ENCODE measurements at regions not wholly inside any gene's neighbourhood (a gene's known extent, or its start where the extent isn't known, plus 50 kb on each side); places are given as distances from the start of the nearest gene placed in this dataset.
A peak's percentile ranks its signal among the peaks of the same experiment; 100 is the strongest.

DNA sequence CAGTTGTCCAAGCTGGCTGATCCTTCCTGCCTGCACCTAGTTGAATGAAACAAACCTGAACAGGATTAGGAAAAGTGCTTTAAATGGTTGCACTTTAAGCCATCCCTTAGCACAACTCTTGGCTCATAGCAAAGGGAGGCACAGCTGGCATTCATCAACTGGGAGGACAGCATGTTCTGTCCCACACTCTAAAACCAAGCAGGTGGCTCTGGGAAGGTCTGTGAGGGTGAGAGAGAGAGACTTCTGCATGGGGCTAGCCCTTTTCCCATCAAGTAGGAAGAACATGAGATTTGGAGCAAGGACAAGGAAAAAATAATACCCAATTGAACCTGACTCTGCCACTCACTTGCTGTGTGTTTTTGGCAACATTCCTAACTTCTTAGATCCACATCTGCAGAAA is 140.9 kb upstream of the CCL2 start:
- no peak for DNase-seq

GRCh38 chr17:34116306-34116705 is 138.8 kb upstream of the CCL2 start:
- DNase-seq: no peak

DNA sequence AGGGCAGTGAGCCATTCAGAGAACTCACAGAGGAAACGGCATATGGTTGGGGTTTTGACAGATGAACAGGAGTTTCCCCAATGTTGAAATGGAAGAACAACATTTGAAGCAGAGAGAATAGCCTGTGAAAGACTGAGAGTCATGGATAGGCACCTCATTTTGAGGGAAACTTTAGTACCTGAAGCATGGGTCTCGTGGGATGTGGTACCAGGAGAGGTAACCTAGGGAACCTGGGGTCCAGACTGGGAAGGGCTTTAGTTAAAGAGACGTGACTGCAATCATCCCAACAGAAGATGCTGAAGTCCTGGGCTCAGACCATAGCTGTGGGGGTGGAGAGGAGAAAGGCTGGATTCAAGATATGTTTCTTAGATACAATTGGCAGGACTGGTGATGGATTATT is 137.8 kb upstream of the CCL2 start:
- DNase-seq: no peak

GRCh38 chr17:34117811-34118210 is 137.3 kb upstream of the CCL2 start:
- no peak for DNase-seq

DNA sequence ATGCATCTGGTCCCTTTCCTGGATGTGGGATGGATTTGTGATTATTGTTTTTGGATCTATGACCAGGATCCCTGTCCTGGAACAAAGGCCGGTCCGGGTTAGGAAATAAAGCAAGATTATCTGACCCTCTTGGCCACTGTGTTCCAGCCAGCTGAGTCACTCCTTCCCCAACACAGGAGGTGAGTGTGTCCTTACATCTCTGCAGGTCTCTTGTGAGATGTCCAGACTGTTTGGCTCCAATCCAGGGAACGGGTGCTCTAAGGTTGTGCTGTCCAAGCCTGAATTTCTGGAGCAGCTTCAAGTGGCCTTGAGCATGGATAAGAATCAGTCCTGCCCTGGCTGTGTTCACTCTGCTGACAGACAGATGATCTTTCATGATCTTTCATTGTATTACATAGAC is 136.5 kb upstream of the CCL2 start:
- no peak for DNase-seq

DNA sequence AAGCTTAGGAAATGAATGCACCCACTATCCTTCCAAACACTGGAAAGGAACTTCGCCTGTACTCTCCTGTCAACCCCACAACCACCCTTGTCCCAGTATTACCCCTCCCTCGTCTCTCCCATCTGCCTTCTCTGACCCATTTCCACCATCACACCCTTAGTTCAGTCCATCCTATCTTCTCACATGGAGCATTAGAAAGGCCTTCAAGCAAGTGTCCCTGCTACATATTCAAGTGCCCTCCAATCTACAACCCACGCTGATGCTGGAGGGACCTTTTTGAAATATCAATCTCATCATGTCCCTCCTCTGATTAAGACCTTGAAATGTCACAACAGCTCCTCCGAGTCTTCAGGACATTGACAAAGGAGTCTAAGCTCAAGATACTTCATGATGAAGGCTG is 133.8 kb upstream of the CCL2 start:
- no peak for DNase-seq

GRCh38 chr17:34122515-34122914 is 132.6 kb upstream of the CCL2 start:
- DNase-seq: no peak

GRCh38 chr17:34125010-34125409 is 130.1 kb upstream of the CCL2 start:
- no peak for DNase-seq

- no peak for DNase-seq
Observed at GRCh38 chr17:34125921-34126320, 129.2 kb upstream of the CCL2 start.

DNA sequence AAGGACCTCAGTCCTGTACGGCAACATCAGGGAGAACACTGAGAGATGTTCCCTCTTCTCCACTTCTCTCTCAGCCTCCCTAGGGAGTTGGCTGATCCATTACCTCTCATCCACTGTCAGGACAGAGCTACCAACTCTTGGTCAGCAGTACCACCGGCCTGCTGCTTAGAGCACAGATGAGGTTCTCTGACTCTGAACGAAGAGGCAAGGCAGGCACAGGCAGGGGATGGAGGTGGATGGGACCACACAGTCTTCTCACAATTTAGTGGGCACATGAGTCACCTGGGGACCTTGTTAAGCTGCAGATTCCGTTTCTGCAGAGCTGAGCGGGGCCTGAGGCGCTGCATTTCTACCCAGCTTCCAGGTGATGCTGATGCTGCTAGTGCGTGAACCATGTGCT is 128.6 kb upstream of the CCL2 start:
- DNase-seq: no peak

DNA sequence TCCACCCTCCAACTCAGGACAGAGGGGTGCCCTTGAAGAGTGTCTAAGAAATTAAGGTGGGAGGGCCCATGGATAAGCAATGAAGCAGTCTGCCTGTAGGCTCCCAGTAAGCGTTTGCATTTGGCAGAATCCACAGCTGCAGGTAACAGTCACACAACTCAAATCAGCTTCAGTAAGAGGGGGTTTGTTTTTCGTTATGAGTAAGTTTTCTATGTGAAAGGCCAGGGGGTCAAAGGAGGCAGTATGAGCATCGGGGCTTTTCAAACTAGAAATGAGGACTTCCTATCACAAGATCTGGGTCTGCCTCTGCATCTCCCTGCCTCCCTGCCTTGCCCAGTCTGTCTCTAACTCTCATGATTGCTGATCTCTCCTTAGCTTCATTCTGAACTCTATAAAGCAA is 128.1 kb upstream of the CCL2 start:
- DNase-seq: no peak

DNA sequence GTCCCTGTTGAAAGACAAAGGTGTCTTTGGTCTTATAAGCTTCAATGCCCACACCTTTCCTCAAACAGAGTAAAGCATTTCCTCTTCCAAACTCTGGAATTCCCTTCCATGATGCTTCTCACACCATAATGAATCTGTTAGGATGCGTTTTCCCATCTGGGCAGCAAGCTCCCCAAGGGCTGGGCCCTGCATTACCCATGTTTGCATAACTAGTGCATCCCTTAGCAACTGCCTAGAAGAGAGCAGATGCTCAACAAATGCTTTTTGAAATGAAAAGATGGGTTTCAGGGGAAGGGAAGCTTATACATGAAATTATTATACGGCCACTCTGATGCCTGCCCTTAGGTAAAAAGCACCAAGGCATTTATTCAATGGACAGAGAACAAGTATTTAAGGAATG is 124.5 kb upstream of the CCL2 start:
- DNase-seq: no peak

DNA sequence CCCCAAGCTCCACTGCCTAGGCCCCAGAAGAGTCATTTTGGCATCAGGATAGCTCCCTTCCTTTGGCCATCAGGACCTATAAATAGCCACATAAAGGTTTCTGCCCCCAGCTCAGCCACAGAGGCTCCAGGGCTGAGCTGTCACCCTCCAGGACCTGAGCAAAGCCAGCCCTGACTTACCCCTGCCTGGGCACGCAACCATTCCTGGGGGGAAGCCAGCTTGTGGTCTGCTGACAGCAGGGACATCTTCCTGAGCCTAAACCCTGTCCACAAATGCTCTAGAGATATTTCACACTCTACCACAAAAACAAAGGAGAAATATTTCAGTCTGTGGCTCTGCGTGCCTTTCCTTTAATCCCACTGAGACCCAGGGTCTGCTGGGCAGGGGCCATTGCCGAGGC is 123.7 kb upstream of the CCL2 start:
- DNase-seq: no peak

GRCh38 chr17:34133350-34133749 is 121.7 kb upstream of the CCL2 start:
- DNase-seq: no peak

DNA sequence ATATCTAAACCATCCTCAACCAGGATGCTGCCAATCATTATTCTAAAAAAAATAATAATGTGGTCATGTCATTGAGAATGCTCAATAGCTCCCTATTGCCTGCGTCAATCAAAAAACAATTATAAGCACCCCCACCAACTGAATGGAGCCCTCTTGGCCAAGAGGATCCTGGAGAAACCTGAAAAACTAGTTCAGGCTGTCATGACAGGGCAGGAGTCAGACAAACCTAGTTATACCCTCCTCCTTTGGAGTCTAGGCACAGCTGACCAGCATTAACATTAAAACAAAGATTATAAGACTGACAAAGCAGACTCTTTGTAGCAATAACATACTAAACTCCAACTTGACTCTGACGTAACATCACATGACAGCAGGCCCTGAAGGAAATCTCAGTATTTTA is 119.2 kb upstream of the CCL2 start:
- peak; percentile 53 for DNase-seq

DNA sequence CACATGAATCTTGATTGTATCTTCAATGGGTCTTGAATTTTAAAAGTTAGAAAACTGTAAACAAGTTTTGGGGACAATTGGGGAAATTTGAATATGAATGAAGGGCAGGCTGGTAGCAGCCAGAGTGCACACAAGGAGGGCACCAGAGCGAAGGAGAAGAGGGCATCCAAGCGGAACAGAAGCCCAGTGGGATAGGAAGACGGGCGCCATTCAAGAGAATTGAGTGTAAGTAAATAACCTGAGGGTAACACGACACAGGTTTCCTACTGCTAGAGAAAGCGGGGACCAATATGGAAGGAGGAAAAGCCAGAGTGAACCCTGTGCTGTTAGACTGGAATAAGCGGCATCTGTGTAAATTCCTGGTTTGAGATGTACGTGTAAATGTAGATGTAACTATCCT is 115.1 kb upstream of the CCL2 start:
- DNase-seq: no peak

DNA sequence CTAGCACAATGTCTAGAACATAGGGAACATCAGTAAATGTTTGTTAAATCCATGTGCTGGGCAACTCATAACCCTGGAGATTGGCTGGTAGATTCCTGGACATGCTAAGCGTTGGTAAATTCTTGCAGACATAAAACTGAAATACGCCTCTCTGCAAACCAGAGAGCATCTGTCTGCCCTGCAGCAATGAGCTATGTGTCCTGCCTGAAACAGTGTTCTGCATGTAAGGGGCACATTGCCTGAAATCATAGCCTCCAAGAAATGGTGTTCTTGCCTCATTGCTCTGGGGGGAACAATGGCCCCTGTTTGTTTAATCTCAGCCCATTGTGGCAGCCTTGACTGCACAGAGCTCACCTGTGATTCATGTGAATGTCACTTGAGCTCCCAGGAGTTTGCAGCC is 113.5 kb upstream of the CCL2 start:
- no peak for DNase-seq

GRCh38 chr17:34143430-34143829 is 111.7 kb upstream of the CCL2 start:
- DNase-seq: no peak

DNA sequence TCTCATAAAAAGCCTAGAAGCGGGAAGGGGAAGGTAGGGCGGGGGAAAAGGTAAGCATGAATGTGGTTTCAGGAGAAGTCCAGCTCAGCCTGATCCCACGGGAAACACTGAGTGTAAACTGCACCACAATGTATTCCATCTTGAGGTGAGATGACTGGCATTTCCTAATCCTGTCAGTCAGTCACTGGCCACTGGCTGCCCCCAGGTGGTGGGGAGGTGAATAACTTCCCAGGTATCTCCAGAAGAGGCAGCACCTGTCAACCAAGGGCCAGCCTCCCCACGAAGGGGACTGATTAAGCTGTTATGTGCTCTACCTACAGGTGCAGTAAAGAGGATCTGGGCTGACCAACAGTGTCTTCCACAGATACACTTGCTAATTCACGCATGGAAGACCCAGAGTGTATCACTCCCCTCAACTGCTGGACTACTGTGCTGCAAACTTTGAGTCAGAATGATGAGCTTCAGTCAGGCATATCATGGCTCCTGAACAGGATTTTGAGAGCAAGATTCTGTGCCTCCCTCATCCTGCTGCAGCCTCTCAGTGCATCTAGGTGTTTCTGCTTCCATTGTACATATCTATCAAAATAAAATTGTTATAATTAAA is 108.5 kb upstream of the CCL2 start:
- DNase-seq: peak; percentile 64

- DNase-seq: no peak
Observed at GRCh38 chr17:34151102-34151501, 104.0 kb upstream of the CCL2 start.

DNA sequence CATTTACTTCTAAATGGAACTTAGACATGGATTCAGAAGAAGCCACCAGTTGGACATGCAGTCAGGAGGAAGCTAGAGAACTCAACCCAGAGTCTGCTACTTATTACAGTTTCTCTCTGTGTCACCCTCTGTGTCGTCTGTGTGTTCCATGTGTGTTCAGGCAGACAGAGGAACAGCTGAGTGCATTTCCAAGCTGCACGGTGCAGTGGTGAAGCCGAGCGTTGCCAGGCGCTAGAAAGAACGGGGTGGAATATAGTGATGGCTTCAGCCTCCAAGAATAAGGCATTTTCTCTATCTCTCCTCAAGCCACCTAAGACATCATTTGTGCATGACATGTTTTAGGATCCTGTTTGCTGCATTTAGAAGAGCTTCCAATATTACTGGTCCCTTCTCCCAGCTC is 101.1 kb upstream of the CCL2 start:
- DNase-seq: no peak

DNA sequence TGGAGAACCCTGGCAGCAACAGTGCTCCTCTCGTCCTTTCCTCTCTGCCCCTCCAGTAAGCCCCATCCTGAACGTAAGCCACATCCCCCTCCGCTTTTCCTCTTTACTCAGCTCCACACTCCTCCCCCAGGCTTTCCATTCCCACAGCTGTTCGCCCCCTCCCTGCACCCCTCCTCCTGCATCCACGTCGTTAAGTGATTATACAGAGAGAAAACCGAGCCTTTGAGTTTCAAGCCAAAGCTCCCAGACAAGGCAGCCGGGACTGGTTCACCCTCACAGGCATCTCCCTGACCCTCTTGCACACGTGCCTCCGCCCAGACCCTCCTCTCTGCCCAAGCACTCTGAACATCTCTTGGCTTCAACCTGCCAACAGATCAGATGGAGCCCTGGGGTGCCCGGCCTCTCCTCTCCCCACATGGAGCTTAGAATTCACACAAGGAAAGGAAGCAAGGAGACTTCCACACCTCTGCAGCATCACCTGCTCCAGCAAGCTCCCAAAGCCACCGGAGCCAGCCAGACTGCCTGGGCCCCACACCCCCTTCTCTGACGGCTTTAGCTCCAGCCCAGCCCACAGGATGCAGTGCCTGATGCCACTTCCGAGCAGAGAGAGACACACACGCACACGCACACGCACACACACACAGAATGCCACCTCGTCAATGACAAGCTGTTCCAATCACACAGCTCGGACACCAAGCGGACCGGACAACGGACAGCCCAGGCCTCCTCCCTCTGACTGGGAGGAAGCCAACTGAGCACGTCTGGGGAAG is 99.9 kb upstream of the CCL2 start:
- DNase-seq: no peak

DNA sequence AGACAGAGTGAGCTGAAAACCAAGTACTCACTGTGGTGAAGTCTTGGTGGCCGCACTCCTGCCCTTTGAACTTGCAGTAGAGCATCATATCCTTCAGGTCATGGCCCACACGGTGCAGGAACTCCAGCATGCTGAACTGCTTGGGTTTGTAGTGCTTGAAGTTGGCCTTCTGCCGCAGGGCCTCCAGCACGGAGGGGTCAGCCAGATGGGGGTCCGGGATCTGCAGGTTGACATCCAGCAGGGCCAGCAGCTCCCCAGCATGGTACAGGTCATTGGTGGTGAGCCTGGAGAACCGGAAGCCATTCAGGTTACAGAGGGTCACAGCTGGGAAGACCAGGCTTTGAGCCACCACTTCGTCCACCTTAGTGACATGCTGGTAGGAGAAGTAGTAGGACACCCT is 99.1 kb upstream of the CCL2 start:
- DNase-seq: no peak

DNA sequence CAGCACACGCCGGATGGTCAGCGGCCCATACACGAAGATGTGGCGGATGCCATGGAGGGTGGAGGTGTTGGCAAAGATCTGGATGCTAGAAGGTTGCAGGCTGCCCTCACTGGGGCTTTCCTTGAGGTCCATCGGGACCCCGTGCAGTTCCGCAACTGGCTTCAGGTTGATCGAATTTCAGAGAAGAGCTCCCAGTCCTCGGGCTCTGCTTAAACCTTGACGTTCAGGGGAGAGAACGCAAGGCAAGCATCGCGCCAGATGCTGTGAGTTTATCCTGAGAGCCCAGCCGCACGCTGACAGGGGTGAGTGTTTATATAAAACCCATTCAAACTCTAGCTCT is 98.7 kb upstream of the CCL2 start:
- DNase-seq: no peak

Data from DMS153 (cell line).